GM12878 (cell line): ENCODE measurements at regions not wholly inside any gene's neighbourhood (a gene's known extent, or its start where the extent isn't known, plus 50 kb on each side); places are given as distances from the start of the nearest gene placed in this dataset.

Experiments
- ATF2 ChIP-seq: IDR thresholded peaks from 2 replicates; pipeline ENCODE4 v1.6.1; 2012; ENCODE audit warnings: low read length, inconsistent platforms
- CBX3 ChIP-seq: fragments of 200-600 bp; sonication (generic); IDR thresholded peaks from 2 replicates; pipeline ENCODE4 v1.6.1; 2016; ENCODE audit warnings: low read depth, borderline replicate concordance
- CEBPZ ChIP-seq: fragments of 150-350 bp; IDR thresholded peaks from 2 replicates; pipeline ENCODE4 v1.6.1; 2016; ENCODE audit warnings: low read depth, low read length
- CTCF ChIP-seq, 3 experiments: IDR thresholded peaks in 2 of 3; conservative IDR thresholded peaks in 1 of 3; 2 replicates each; pipeline ENCODE4 v1.5.1; 2011; ENCODE audit warnings: low read depth in 3 of 3, low read length in 3 of 3, mild to moderate bottlenecking in 3 of 3, control low read depth in 2 of 3, moderate library complexity in 2 of 3, inconsistent platforms in 1 of 3, mixed read lengths in 1 of 3; ENCODE audit not compliant: control insufficient read depth in 2 of 3, insufficient read depth in 1 of 3; ENCODE audit errors: extremely low read depth in 1 of 3
- HDAC6 ChIP-seq: fragments of 200-600 bp; sonication (generic); IDR thresholded peaks from one replicate; pipeline ENCODE4 v1.8.0; 2017; ENCODE audit warnings: antibody characterized with exemption; ENCODE audit not compliant: unreplicated experiment
- PML ChIP-seq: IDR thresholded peaks from 2 replicates; pipeline ENCODE4 v1.6.1; 2012; ENCODE audit warnings: low read length, inconsistent platforms
- ZNF24 ChIP-seq: fragments of 450-650 bp; IDR thresholded peaks from 2 replicates; pipeline ENCODE4 v1.6.1; 2017; ENCODE audit warnings: antibody characterized with exemption, mild to moderate bottlenecking

GRCh38 chr7:112707655-112708054 lies 82.5 kb downstream of the TMEM168 start (continued):
- TF ChIP-seq ATF2 (no peak), CBX3 (no peak), CTCF (IDR thresholded peaks at IDR 0.05 in 2 of 3, conservative IDR thresholded peaks at IDR 0.05 in 1 of 3; ENCODE audit: control insufficient read depth in 2 of 3, extremely low read depth in 1 of 3, insufficient read depth in 1 of 3, low read depth in 3 of 3, low read length in 3 of 3) (no peak), PML (no peak), HDAC6 (no peak), CEBPZ (no peak), ZNF24 (no peak)
